Upper lobe of left lung (tissue), 4 donors: ENCODE measurements at regions not wholly inside any gene's neighbourhood (a gene's known extent, or its start where the extent isn't known, plus 50 kb on each side); places are given as distances from the start of the nearest gene placed in this dataset.

Experiments
- EP300 ChIP-seq, 4 donors: sonication (generic); formaldehyde crosslinking; IDR thresholded peaks; one replicate each; pipeline ENCODE4 v1.5.1; 2017; ENCODE audit warnings: antibody characterized with exemption in 4 of 4, control low read depth in 2 of 4
- POLR2A ChIP-seq, 4 donors: fragments of 450-650 bp; IDR thresholded peaks; one replicate each; pipeline ENCODE4 v1.5.1; 2016 to 2017; ENCODE audit warnings: antibody characterized with exemption in 4 of 4, mild to moderate bottlenecking in 2 of 4
- POLR2AphosphoS5 ChIP-seq, 2 donors: sonication (generic); formaldehyde crosslinking; IDR thresholded peaks; one replicate each; pipeline ENCODE4 v1.5.1; 2017; ENCODE audit warnings: antibody characterized with exemption in 2 of 2
- TF ChIP-seq, protein P1 (sequence below), 6 experiments: fragments of 450-650 bp in 4 of 6; fragments of 200-600 bp in 2 of 6; sonication (generic) in 2 of 6; IDR thresholded peaks; one replicate each; pipeline ENCODE4 v1.5.1; 2016 to 2019; ENCODE audit warnings: antibody characterized with exemption in 6 of 6

DNA sequence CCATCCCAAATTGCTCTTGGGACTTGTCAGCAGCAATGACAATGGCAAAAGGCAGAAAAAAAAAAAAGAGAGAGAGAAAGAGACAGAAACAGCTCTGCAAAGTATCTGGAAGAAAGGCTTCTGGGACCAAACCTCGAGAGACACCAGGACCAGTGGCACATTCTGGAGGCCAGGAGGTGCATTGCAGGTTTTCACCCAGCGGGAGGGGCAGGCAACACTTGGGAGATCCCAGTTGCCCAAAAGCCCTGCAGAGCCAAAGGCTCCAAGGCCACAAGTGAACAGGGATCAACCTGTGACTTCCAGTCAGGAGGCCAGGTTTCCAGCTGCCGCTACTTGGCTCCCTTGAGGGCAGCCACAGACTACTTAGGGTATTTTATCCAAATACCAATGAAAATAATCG is 110.8 kb upstream of the CDH5 start:
- TF ChIP-seq, protein P1, sequence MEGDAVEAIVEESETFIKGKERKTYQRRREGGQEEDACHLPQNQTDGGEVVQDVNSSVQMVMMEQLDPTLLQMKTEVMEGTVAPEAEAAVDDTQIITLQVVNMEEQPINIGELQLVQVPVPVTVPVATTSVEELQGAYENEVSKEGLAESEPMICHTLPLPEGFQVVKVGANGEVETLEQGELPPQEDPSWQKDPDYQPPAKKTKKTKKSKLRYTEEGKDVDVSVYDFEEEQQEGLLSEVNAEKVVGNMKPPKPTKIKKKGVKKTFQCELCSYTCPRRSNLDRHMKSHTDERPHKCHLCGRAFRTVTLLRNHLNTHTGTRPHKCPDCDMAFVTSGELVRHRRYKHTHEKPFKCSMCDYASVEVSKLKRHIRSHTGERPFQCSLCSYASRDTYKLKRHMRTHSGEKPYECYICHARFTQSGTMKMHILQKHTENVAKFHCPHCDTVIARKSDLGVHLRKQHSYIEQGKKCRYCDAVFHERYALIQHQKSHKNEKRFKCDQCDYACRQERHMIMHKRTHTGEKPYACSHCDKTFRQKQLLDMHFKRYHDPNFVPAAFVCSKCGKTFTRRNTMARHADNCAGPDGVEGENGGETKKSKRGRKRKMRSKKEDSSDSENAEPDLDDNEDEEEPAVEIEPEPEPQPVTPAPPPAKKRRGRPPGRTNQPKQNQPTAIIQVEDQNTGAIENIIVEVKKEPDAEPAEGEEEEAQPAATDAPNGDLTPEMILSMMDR (IDR thresholded peaks at IDR 0.05) = no peak
- TF ChIP-seq EP300 (IDR thresholded peaks at IDR 0.05) = no peak
- no peak for TF ChIP-seq POLR2A (IDR thresholded peaks at IDR 0.05)
- TF ChIP-seq POLR2AphosphoS5 (IDR thresholded peaks at IDR 0.05) = no peak
